GM12892 (cell line): ENCODE measurements at regions not wholly inside any gene's neighbourhood (a gene's known extent, or its start where the extent isn't known, plus 50 kb on each side); places are given as distances from the start of the nearest gene placed in this dataset.
A peak's percentile ranks its signal among the peaks of the same experiment; 100 is the strongest.

Experiments used
- DNase-seq: peaks from one replicate; pipeline ENCODE4 v3.0.0; 2011; ENCODE audit not compliant: insufficient read length
- FAIRE-seq: peaks from 2 replicates; lab custom pipeline; 2011; peaks lifted over from hg19 to GRCh38; lab: Jason Lieb, UNC
- POLR2A ChIP-seq: IDR thresholded peaks from 2 replicates; pipeline ENCODE4 v1.6.1; 2011; ENCODE audit warnings: low read depth, low read length, control low read depth
- POLR2AphosphoS5 ChIP-seq: IDR thresholded peaks from 2 replicates; pipeline ENCODE4 v1.6.1; 2011; ENCODE audit warnings: low read depth, low read length, control low read depth
- TAF1 ChIP-seq: IDR thresholded peaks from 2 replicates; pipeline ENCODE4 v1.6.1; 2011; ENCODE audit warnings: low read depth, mild to moderate bottlenecking, control low read depth, low read length, borderline replicate concordance

DNA sequence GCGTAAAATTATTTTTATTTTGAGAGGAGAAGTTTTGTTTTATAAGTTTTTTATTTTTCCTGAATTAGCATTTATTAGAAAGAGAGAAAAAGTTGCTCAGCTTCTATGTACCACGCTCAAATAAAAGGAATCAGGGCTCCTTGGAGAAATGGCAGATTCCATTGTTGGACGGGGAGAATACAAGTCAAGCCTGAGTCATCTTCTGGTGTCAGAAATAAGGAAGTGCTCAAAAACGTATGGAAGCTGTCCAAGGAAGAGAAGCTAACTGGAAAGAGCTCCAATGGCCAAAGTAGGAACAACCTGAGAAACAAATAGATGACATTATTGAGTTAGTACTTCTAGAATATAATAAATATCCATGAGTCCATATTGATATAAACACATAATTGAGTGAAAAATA, 89.3 kb upstream of the NEIL3 start:
- DNase-seq (no peak), FAIRE-seq (no peak)
- no peak for TF ChIP-seq POLR2A
- no peak for TF ChIP-seq POLR2AphosphoS5
- no peak for TF ChIP-seq TAF1

DNA sequence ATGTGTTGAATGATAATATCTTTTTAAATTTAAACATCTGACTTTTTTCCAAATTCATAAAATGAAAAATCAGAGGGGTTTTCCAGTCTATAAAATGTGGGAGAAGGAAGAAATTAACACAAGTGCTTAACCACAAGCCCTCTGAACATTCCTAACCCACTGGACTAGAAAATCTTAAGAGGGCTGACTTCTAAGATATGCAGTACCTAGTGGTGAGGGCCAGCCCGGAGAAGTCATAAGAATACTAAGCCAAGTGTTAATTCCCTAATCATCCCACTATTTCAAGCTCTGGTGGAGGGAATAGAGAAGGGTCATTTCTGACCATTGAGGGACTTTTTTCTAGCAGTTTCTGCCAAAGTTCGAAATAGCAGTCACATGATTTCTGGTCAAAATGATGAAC, 86.9 kb upstream of the NEIL3 start:
- no peak for TF ChIP-seq POLR2A
- no peak for TF ChIP-seq POLR2AphosphoS5
- TF ChIP-seq TAF1, result no peak
- DNase-seq, result no peak

DNA sequence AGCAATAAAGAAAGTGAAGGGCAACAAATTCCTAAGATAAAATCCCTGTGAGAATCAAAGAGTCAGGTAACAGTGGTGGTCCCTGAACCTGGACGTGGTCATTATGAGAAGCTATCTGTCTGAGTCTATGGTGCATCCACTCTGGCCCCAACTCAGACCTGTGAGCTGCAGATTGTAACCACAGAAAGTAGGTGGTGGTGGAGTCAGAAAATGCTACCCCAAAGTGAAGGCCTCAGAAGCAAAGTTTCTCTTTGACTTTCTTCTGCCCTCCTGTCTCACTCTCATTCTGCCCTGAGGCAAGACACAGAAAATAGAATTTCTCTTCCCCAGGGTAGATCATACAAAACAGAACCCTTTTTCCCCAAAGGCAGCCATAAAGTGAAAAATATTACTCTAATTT, 84.1 kb upstream of the NEIL3 start:
- DNase-seq, result no peak
- TF ChIP-seq POLR2A (no peak), TAF1 (no peak), POLR2AphosphoS5 (no peak)
- no peak for FAIRE-seq

More for the DNA sequence above, 86.9 kb upstream of the NEIL3 start:
- FAIRE-seq, result no peak

DNA sequence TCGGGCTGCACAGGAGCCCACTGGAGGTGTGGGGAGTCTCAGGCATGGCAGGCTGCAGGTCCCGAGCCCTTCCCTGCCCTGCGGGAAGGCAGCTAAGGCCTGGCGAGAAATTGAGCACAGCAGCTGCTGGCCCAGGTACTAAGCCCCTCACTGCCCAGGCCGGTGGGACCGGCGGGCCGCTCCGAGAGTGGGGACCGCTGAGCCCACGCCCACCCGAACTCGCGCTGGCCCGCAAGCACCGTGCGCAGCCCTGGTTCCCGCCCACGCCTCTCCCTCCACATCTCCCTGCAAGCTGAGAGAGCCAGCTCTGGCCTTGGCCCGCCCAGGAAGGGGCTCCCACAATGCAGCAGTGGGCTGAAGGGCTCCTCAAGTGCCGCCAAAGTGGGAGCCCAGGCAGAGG, 82.0 kb upstream of the NEIL3 start:
- no peak for FAIRE-seq
- no peak for DNase-seq
- TF ChIP-seq TAF1 (no peak), POLR2A (no peak), POLR2AphosphoS5 (no peak)

DNA sequence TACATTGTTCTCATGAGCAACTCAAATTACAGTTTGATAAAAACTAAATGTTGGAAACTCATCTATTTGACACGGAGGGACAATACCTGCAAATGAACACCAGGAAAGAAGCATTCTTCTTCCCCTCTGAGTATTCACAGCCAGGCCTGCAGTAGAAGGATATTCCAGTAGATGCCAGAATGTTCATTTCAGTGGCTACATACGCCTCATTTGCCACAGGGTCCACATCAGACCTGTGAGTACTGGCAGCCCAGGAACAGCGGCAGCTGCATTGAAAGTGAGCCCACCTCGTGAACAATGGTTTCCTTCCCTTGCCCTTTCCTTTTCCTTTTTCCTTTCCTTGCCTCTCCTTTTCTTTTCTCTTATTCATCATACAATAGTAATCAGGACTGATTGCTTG, 81.1 kb upstream of the NEIL3 start:
- DNase-seq, result no peak
- no peak for TF ChIP-seq POLR2AphosphoS5
- FAIRE-seq, result peak; percentile 53

DNA sequence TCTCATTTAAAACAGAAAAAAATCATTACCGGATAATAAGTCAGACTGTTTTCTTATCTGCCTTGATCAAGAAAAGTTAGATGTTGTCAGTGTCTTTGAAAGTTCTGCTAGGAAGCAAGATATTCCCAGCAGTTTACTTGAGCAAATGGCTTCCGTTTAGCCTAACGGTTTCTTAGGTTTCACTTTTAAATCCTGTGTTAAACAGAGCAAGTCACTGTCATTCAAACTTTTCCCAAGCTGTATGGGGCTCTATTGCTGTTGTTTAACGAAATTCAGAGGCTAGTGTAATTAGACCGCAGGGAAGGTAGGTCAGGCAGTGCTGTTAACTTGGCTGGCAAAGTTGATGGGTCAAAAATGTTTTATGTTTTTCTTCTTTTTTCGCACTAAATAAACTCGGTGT, 80.3 kb upstream of the NEIL3 start:
- TF ChIP-seq POLR2AphosphoS5 (no peak), POLR2A (no peak), TAF1 (no peak)
- FAIRE-seq (no peak), DNase-seq (no peak)

DNA sequence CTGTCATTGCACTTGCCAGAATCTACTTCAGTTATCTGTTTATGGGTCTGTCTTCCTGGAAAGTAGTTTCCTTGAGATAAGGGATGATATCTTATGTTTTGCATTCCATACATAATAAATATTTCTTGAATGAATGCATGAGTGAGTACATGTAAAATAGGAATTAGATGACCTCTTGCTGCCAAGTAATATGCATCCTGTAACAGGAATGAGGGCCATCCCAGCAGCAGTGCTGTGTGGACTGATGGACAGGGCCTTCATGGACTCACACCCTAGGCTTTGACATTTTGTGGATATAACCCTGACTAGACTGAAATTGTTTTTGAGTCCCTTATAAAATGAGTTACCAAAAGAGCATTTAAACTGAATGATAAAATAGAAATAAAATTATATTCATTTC, 77.2 kb upstream of the NEIL3 start:
- TF ChIP-seq POLR2A, result no peak
- no peak for TF ChIP-seq POLR2AphosphoS5
- TF ChIP-seq TAF1, result no peak
- FAIRE-seq (no peak), DNase-seq (no peak)

DNA sequence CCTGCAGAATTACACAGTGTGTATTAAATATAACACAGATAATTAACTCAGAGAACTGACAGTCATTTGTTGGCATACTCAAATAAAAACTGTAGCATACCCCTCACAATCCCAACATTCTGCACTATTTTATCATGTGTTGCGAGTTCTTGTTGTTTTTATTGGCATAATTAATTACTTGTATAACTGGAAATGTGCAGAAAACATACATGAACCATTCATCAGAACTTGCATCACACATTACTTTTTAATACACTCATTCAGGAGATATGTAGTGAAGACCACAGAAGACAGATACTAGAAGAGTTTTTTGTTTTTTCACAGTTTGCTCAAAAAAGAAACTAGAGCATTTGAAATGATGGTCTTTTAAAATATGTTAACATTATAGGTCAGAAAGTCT, 74.6 kb upstream of the NEIL3 start:
- no peak for TF ChIP-seq POLR2AphosphoS5
- TF ChIP-seq POLR2A, result no peak
- no peak for TF ChIP-seq TAF1
- no peak for DNase-seq

DNA sequence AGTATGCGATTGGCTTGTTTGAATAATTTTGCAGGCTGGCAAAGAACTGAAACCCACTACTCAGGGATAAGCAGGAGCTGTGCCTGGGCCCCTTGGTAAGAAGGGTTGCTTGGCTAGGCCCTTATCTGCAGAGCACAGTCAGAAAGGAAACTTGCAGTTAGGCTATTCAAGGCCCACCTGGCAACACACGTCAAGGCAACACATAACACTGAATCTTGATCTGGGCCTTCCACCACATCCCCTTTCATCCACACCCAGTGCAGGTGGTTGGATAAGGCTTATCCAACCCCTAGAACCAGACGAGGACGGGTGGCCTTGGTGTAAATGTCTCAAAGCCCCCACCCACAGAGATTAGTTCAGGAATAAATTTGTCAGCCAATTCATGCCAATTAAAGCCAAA, 72.8 kb upstream of the NEIL3 start:
- no peak for TF ChIP-seq POLR2AphosphoS5
- TF ChIP-seq POLR2A, result no peak
- no peak for TF ChIP-seq TAF1
- no peak for FAIRE-seq

More for the DNA sequence above, 74.6 kb upstream of the NEIL3 start:
- no peak for FAIRE-seq

DNA sequence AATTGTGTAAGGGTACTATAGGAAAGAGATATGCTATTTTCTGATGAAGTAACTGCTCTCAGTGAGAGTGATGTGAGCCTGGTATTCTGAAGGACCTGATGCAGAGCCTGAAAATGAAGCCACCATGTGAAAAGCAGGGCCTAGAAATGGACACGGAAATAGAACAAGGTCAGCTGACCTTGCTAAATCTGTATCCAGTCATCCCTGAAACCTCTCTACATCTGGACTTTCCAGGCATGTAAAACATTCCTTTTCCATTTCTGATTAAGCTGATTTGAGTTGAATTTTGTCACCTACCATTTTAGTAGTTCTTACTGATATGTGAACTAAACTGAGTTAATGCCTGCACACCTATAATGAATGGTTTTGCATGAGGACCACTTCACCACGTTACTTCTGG, 72.4 kb upstream of the NEIL3 start:
- no peak for TF ChIP-seq POLR2A
- DNase-seq (no peak), FAIRE-seq (no peak)

More for the DNA sequence above, 72.8 kb upstream of the NEIL3 start:
- no peak for DNase-seq

DNA sequence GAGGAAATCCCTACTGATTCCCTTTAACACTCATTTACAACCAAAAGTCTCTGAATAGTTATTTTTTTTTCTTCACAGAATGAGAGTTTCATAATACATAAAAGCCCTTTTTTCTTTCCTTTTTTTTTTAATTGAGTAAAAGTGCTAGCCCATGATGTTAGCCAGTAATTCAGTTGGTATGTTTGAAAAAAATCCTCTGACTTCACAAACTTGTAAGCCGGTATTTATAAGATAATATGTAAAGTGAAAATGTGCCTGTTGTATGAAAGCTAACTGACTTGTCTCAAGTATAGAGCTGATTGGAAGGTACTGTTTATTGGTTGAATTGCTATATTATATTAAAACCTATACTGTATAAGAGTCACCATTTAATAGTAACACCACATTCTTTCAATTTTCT, 70.2 kb upstream of the NEIL3 start:
- DNase-seq, result no peak
- FAIRE-seq, result no peak
- no peak for TF ChIP-seq TAF1
- TF ChIP-seq POLR2A, result no peak
- TF ChIP-seq POLR2AphosphoS5, result no peak

DNA sequence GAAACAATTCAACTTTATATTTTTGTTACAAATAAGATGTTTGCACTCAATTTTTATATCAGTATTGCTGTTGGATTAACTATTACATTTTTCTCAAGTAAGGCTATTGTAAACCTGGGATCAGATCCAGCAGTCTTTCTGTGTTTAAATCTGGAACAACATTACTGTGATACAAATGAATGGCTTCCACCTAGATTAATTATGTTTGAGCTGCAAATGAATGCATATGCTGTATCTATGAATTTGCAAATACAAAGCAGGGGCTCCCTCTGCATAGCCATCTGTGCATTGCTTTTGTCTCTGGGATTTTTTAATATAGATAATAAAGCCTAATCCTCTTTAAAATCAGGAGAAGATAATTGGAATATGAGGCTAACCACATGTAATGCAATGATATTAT, 69.8 kb upstream of the NEIL3 start:
- no peak for FAIRE-seq
- TF ChIP-seq TAF1, result no peak
- TF ChIP-seq POLR2AphosphoS5, result no peak
- no peak for TF ChIP-seq POLR2A
- no peak for DNase-seq

DNA sequence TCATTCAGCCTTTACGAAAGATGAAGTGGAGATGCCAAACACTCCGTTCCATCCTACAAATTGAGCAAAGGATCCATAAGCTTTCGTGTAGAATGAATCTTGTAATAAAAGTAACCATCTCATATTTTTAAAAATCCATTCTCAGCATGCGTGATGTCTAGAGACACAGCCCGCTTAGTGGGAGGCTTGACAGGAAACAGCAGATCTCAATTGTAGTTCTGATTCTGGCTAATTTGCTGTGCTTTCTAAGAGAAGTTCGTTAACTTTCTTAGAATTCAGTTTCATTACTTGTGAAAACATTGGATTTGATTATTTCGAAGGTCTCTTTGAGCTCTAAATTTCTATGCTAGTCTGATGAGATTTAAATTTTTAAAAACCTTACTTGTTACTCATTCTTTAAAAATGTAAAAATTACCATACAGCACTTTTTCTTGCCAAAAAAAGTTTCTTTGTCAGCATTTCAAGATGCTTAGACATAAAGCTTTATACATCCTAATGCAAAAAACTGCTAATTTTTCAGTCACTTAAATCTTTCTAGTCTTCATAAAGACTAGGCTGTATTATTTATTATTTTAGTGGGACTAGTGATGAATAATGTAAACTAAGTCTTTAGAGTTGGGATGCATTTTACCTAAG, 66.9 kb upstream of the NEIL3 start:
- FAIRE-seq (no peak), DNase-seq (no peak)
- TF ChIP-seq POLR2AphosphoS5, result no peak
- TF ChIP-seq POLR2A, result no peak
- TF ChIP-seq TAF1, result no peak

DNA sequence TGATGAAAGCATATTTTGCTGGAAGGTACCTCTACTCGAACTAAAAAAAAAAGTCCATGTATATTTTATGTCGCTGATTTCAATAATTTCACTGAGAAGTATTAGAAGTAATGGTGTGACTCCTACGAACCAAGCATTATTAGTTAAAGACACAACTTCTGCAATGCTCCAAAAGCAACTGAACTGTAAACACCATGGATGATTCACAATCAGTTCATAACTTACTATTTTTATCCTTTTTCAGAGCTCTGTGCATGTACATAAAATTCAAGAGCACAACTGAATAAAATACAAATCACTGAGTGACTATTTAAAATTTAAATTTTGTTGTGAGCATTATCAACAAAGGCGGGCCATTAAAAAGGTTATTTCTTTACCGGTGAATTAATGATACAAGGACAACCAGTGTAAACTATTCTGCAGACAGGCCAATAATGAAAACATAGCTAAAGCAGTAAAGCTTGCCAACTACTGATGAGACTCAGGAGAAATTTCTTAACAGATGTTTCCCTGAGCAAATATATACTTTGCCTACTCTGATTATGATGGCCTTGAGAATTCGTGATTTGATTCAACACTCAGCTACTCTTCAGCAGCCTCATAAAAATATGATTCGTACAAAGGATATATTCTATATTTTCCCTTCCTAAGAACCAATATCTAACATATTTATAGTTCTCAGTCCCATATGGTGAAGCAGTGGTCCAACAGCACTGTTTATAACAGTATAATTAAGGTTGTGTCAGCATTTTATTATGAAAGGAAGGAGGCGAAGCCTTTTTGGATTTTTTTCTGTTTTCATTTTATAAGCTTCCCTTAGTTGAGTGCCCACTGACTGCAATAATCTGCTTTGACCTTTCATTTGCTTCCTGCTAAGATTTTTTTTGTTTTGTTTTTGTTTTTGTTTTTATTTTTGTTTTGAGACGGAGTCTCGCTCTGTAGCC, 62.8 kb upstream of the NEIL3 start:
- DNase-seq (no peak), FAIRE-seq (no peak)
- TF ChIP-seq POLR2A, result no peak
- TF ChIP-seq POLR2AphosphoS5, result no peak
- TF ChIP-seq TAF1, result no peak
